Mesendoderm (in vitro differentiated cells): ENCODE measurements at regions not wholly inside any gene's neighbourhood (a gene's known extent, or its start where the extent isn't known, plus 50 kb on each side); places are given as distances from the start of the nearest gene placed in this dataset.

Source experiments
- DNase-seq: peaks from one replicate; pipeline ENCODE4 v3.0.0; 2013
- H2AK5ac ChIP-seq: 2 replicates; pipeline ENCODE4 v1.6.1; 2013; ENCODE audit warnings: low read length, inconsistent platforms
- H2BK120ac ChIP-seq: 2 replicates; pipeline ENCODE4 v1.6.1; 2013; ENCODE audit warnings: low read depth, mild to moderate bottlenecking, low read length, moderate library complexity, mixed read lengths
- H2BK15ac ChIP-seq: replicated peaks from 2 replicates; pipeline ENCODE4 v1.6.1; 2013; ENCODE audit warnings: low read depth, mild to moderate bottlenecking, moderate library complexity
- H2BK5ac ChIP-seq: 2 replicates; pipeline ENCODE4 v1.6.1; 2013; ENCODE audit warnings: low read length, inconsistent platforms
- H3K18ac ChIP-seq: 2 replicates; pipeline ENCODE4 v1.6.1; 2013; ENCODE audit warnings: mild to moderate bottlenecking, low read length, mixed read lengths
- H3K23ac ChIP-seq: one replicate; pipeline ENCODE4 v1.6.1; 2013; ENCODE audit warnings: low read length
- H3K27ac ChIP-seq: 2 replicates; pipeline ENCODE4 v1.5.1; 2013; ENCODE audit warnings: low read depth, mild to moderate bottlenecking, inconsistent platforms, low read length, moderate library complexity
- H3K27me3 ChIP-seq: 2 replicates; pipeline ENCODE4 v1.6.1; 2013; ENCODE audit warnings: low read length, control low read depth, mild to moderate bottlenecking, inconsistent platforms; ENCODE audit not compliant: insufficient read depth, poor library complexity
- H3K36me3 ChIP-seq: 2 replicates; pipeline ENCODE4 v1.6.1; 2013; ENCODE audit warnings: low read length, inconsistent platforms; ENCODE audit not compliant: control insufficient read depth, insufficient read depth
- H3K4ac ChIP-seq: one replicate; pipeline ENCODE4 v1.6.1; 2013; ENCODE audit warnings: low read depth, mild to moderate bottlenecking, low read length, moderate library complexity
- H3K4me1 ChIP-seq: 2 replicates; pipeline ENCODE4 v1.6.1; 2013; ENCODE audit warnings: low read depth, low read length, inconsistent platforms; ENCODE audit not compliant: control insufficient read depth
- H3K4me2 ChIP-seq: 2 replicates; pipeline ENCODE4 v1.6.1; 2013; ENCODE audit warnings: low read length
- H3K4me3 ChIP-seq: 2 replicates; pipeline ENCODE4 v1.5.1; 2013; ENCODE audit warnings: mild to moderate bottlenecking, low read length
- H3K56ac ChIP-seq: one replicate; pipeline ENCODE4 v1.6.1; 2013; ENCODE audit warnings: low read length
- H3K79me1 ChIP-seq: 2 replicates; pipeline ENCODE4 v1.6.1; 2013; ENCODE audit warnings: low read length, inconsistent platforms
- H3K79me2 ChIP-seq: 2 replicates; pipeline ENCODE4 v1.6.1; 2013; ENCODE audit warnings: mild to moderate bottlenecking, low read length; ENCODE audit not compliant: control insufficient read depth, insufficient read depth
- H3K9ac ChIP-seq: 2 replicates; pipeline ENCODE4 v1.6.1; 2013; ENCODE audit warnings: low read length, inconsistent platforms
- H4K5ac ChIP-seq: one replicate; pipeline ENCODE4 v1.6.1; 2013; ENCODE audit warnings: low read length
- H4K8ac ChIP-seq: one replicate; pipeline ENCODE4 v1.6.1; 2013; ENCODE audit warnings: low read depth, mild to moderate bottlenecking, control low read depth, low read length, moderate library complexity
- WGBS: extraction: QIAGEN DNeasy Blood & Tissue Kit; methylation state at CpG from one replicate; pipeline ENCODE4 v1.1.7; 2013; ENCODE audit warnings: low lambda C conversion rate, missing lambda C conversion rate; ENCODE audit not compliant: insufficient coverage; ENCODE audit errors: extremely low coverage; 5-methylcytosine and 5-hydroxymethylcytosine counted together

- Histone ChIP-seq H3K79me1 (no peaks in the 10 kb centered on the region), H3K4me3 (no peak overlapping the region), H3K4me2 (no peak overlapping the region), H3K27me3 (no peaks in the 10 kb centered on the region), H3K18ac (no peak overlapping the region), H3K36me3 (no peaks in the 10 kb centered on the region), H3K9ac (no peak overlapping the region), H2AK5ac (no peak overlapping the region), H4K5ac (no peak overlapping the region), H3K23ac (no peak overlapping the region), H3K4ac (no peak overlapping the region), H3K56ac (no peak overlapping the region), H2BK5ac (no peak overlapping the region), H3K79me2 (no peaks in the 10 kb centered on the region), H3K27ac (no peak overlapping the region), H2BK15ac (no peak overlapping the region), H4K8ac (no peak overlapping the region), H3K4me1 (no peaks in the 10 kb centered on the region), H2BK120ac (no peak overlapping the region)
- DNase-seq, result no peak
These were observed 258.3 kb downstream of the DIPK2A start for GRCh38 chr3:144229953-144230352.

- Histone ChIP-seq H3K23ac (no peak overlapping the region), H3K79me1 (no peaks in the 10 kb centered on the region), H4K5ac (no peak overlapping the region), H3K36me3 (no peaks in the 10 kb centered on the region), H3K4me3 (no peak overlapping the region), H2BK5ac (no peak overlapping the region), H3K27me3 (no peaks in the 10 kb centered on the region), H2BK120ac (no peak overlapping the region), H2AK5ac (no peak overlapping the region), H3K4me1 (no peaks in the 10 kb centered on the region), H3K4ac (no peak overlapping the region), H2BK15ac (no peak overlapping the region), H3K79me2 (no peaks in the 10 kb centered on the region), H3K4me2 (no peak overlapping the region), H3K18ac (no peak overlapping the region), H4K8ac (no peak overlapping the region), H3K27ac (no peak overlapping the region), H3K56ac (no peak overlapping the region), H3K9ac (no peak overlapping the region)
- no CpG with 5 or more reads among the region's 2 CpGs for WGBS
- DNase-seq, result no peak
These were observed 263.9 kb downstream of the DIPK2A start for GRCh38 chr3:144235489-144235888.

- H2BK15ac ChIP-seq, result no peak overlapping the region
- no peak overlapping the region for H2AK5ac ChIP-seq
- H2BK120ac ChIP-seq, result no peak overlapping the region
- H3K36me3 ChIP-seq, result no peaks in the 10 kb centered on the region
- H3K23ac ChIP-seq, result no peak overlapping the region
- no peak overlapping the region for H3K4ac ChIP-seq
- H4K8ac ChIP-seq, result no peak overlapping the region
- H4K5ac ChIP-seq, result no peak overlapping the region
- no peak overlapping the region for H3K4me2 ChIP-seq
- H3K9ac ChIP-seq, result no peak overlapping the region
- H3K18ac ChIP-seq, result no peak overlapping the region
- H3K4me3 ChIP-seq, result no peak overlapping the region
- H3K27me3 ChIP-seq, result no peaks in the 10 kb centered on the region
- no peaks in the 10 kb centered on the region for H3K4me1 ChIP-seq
- WGBS, result no CpG with 5 or more reads among the region's 5 CpGs
- no peaks in the 10 kb centered on the region for H3K79me2 ChIP-seq
- H3K27ac ChIP-seq, result no peak overlapping the region
- no peak overlapping the region for H2BK5ac ChIP-seq
- DNase-seq, result no peak
- H3K56ac ChIP-seq, result no peak overlapping the region
- no peaks in the 10 kb centered on the region for H3K79me1 ChIP-seq
These were observed 265.7 kb downstream of the DIPK2A start for GRCh38 chr3:144237351-144237750.

GRCh38 chr3:144241404-144241803 lies 269.8 kb downstream of the DIPK2A start:
- DNase-seq, result no peak
- no peaks in the 10 kb centered on the region for H3K79me1 ChIP-seq
- no peak overlapping the region for H3K9ac ChIP-seq
- no peak overlapping the region for H2BK5ac ChIP-seq
- H2AK5ac ChIP-seq, result no peak overlapping the region
- no peak overlapping the region for H4K5ac ChIP-seq
- no peaks in the 10 kb centered on the region for H3K4me1 ChIP-seq
- WGBS, result no CpG with 5 or more reads among the region's 4 CpGs
- H2BK15ac ChIP-seq, result no peak overlapping the region
- no peak overlapping the region for H3K4ac ChIP-seq
- H3K27me3 ChIP-seq, result no peaks in the 10 kb centered on the region
- H4K8ac ChIP-seq, result no peak overlapping the region
- no peak overlapping the region for H3K18ac ChIP-seq
- no peak overlapping the region for H3K56ac ChIP-seq
- H3K79me2 ChIP-seq, result no peaks in the 10 kb centered on the region
- H2BK120ac ChIP-seq, result no peak overlapping the region
- H3K4me3 ChIP-seq, result no peak overlapping the region
- H3K23ac ChIP-seq, result no peak overlapping the region
- no peak overlapping the region for H3K4me2 ChIP-seq
- H3K36me3 ChIP-seq, result no peaks in the 10 kb centered on the region
- no peak overlapping the region for H3K27ac ChIP-seq

GRCh38 chr3:144242747-144243146 lies 271.1 kb downstream of the DIPK2A start:
- no peak overlapping the region for H3K27ac ChIP-seq
- no peak overlapping the region for H3K4me2 ChIP-seq
- H4K8ac ChIP-seq, result no peak overlapping the region
- no peak overlapping the region for H2AK5ac ChIP-seq
- no peaks in the 10 kb centered on the region for H3K36me3 ChIP-seq
- no peak overlapping the region for H2BK5ac ChIP-seq
- no peaks in the 10 kb centered on the region for H3K4me1 ChIP-seq
- H3K79me2 ChIP-seq, result no peaks in the 10 kb centered on the region
- no peak overlapping the region for H2BK15ac ChIP-seq
- no peaks in the 10 kb centered on the region for H3K27me3 ChIP-seq
- H3K9ac ChIP-seq, result no peak overlapping the region
- DNase-seq, result no peak
- H3K79me1 ChIP-seq, result no peaks in the 10 kb centered on the region
- H4K5ac ChIP-seq, result no peak overlapping the region
- no peak overlapping the region for H3K4me3 ChIP-seq
- H3K56ac ChIP-seq, result no peak overlapping the region
- no CpG with 5 or more reads among the region's 2 CpGs for WGBS
- no peak overlapping the region for H3K18ac ChIP-seq
- no peak overlapping the region for H3K4ac ChIP-seq
- no peak overlapping the region for H2BK120ac ChIP-seq
- no peak overlapping the region for H3K23ac ChIP-seq

- Histone ChIP-seq H3K27me3 (no peaks in the 10 kb centered on the region), H4K5ac (no peak overlapping the region), H4K8ac (no peak overlapping the region), H3K79me1 (no peaks in the 10 kb centered on the region), H3K36me3 (no peaks in the 10 kb centered on the region), H2BK120ac (no peak overlapping the region), H3K9ac (no peak overlapping the region), H3K4ac (no peak overlapping the region), H3K23ac (no peak overlapping the region), H3K4me2 (no peak overlapping the region), H2BK15ac (no peak overlapping the region), H2AK5ac (no peak overlapping the region), H3K18ac (no peak overlapping the region), H3K4me1 (no peaks in the 10 kb centered on the region), H2BK5ac (no peak overlapping the region), H3K56ac (no peak overlapping the region), H3K27ac (no peak overlapping the region), H3K4me3 (no peak overlapping the region), H3K79me2 (no peaks in the 10 kb centered on the region)
- WGBS, result no CpG with 5 or more reads among the region's 3 CpGs
- no peak for DNase-seq
These were observed 273.0 kb downstream of the DIPK2A start for GRCh38 chr3:144244662-144245061.
